Ovary (tissue), 7 donors: ENCODE measurements at regions not wholly inside any gene's neighbourhood (a gene's known extent, or its start where the extent isn't known, plus 50 kb on each side); places are given as distances from the start of the nearest gene placed in this dataset.

ENCODE experiments used
- DNase-seq, 5 donors: peaks; one replicate each; pipeline ENCODE4 v3.0.0-alpha.2; 2019 to 2020
- H3K27ac ChIP-seq, 2 donors: fragments of 200-600 bp; one replicate each; pipeline versions ENCODE4 v1.5.1 to v1.8.0; 2019 to 2022
- H3K27me3 ChIP-seq: fragments of 200-600 bp; one replicate; pipeline ENCODE4 v1.8.0; 2022
- H3K36me3 ChIP-seq: fragments of 200-600 bp; sonication (generic); one replicate; pipeline ENCODE4 v1.5.1; 2019
- H3K4me1 ChIP-seq: one replicate; pipeline ENCODE4 v1.8.1; 2013; ENCODE audit warnings: mild to moderate bottlenecking, moderate library complexity; ENCODE audit not compliant: insufficient read depth
- H3K4me3 ChIP-seq: fragments of 200-600 bp; sonication (generic); one replicate; pipeline ENCODE4 v1.5.1; 2017
- H3K9me3 ChIP-seq, 2 donors: fragments of 200-600 bp in 1 of 2; sonication (generic) in 1 of 2; one replicate each; pipeline versions ENCODE4 v1.5.1 to v1.8.1; 2013 to 2019; ENCODE audit warnings: mild to moderate bottlenecking in 1 of 2, moderate library complexity in 1 of 2
- CTCF ChIP-seq, 3 donors: fragments of 450-650 bp in 2 of 3; fragments of 200-600 bp in 1 of 3; IDR thresholded peaks; one replicate each; pipeline versions ENCODE4 v1.5.1 to v1.8.0; 2016 to 2022; ENCODE audit warnings: antibody characterized with exemption in 3 of 3, mild to moderate bottlenecking in 1 of 3
- EP300 ChIP-seq: sonication (generic); formaldehyde crosslinking; IDR thresholded peaks from one replicate; pipeline ENCODE4 v1.6.1; 2017; ENCODE audit warnings: antibody characterized with exemption
- POLR2A ChIP-seq: fragments of 450-650 bp; IDR thresholded peaks from one replicate; pipeline ENCODE4 v1.6.1; 2017; ENCODE audit warnings: antibody characterized with exemption, mild to moderate bottlenecking, moderate library complexity
- whole genome bisulfite sequencing, 3 donors: extraction: QIAGEN DNeasy Blood & Tissue Kit in 1 of 3; methylation state at CpG; one replicate each; pipeline versions ENCODE4 v1.1.5 to v1.1.7; 2013 to 2017; 5-methylcytosine and 5-hydroxymethylcytosine counted together
- intact Hi-C, 4 donors: fragments of 100-400 bp; cut with DNase I; formaldehyde crosslinking; loops; one replicate each; pipeline versions ENCODE4 v1.11.0 to v1.15.1; 2022 to 2023
- donor health status: DM: no; HTN: no; CAD: no; lungs with moderate emphysema.
- donor health status: DM: no; HTN: no; CAD: no.
- donor health status: Bipolar disorder and iron deficiency.
- donor health status: DM: no; HTN: no; CAD: no.
- donor health status: DM: yes; HTN: yes; CAD: no.

DNA sequence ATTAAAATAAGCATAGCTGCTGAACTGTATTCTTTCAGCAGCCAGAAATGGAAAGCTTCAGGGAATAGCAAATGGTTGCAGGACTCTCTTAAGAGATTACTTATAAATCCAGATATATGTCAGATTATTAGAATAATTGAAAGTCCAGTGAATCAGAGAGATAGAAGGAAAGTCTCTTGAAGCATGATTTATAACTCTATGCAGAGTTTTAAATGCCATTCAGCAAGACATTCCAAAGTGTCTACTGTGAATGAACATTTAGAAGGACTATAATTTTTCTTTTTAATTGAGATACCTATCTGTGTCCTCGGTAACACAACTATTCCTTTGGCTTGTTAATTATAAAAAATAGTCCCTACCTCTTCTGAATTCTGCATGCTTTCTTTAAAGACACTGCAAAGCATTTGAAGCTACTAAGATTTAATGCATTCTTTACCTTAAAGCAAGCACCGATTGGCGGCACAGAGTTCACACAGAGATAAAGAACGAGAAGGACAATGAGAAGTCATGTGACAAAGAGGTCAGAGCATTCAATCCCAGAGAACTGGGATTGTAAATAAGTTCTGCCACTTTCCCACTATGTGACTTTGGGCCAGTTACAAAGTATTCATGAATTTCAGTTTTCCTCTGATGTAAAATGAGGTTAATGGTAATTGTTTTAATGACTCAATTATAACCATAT is 371.0 kb upstream of the ATP2B1 start:
- Histone ChIP-seq H3K4me1 (no peaks in the 10 kb centered on the region), H3K27ac (no peak overlapping the region), H3K36me3 (peaks cover 2% of the 10 kb centered on the region), H3K4me3 (no peak overlapping the region), H3K9me3 (no peaks in the 10 kb centered on the region), H3K27me3 (no peaks in the 10 kb centered on the region)
- intact Hi-C loops = no loop called here
- TF ChIP-seq EP300 = no peak
- TF ChIP-seq POLR2A = no peak
- TF ChIP-seq CTCF (IDR thresholded peaks at IDR 0.05) = no peak
- no peak for DNase-seq
- WGBS, 3 donors = 58 to 73% (median 72%) methylated on average over 4 of the region's 4 CpGs

GRCh38 chr12:90078344-90078743 is 369.7 kb upstream of the ATP2B1 start:
- Histone ChIP-seq H3K4me3 (no peak overlapping the region), H3K9me3 (no peaks in the 10 kb centered on the region), H3K27ac (no peak overlapping the region), H3K27me3 (no peaks in the 10 kb centered on the region), H3K36me3 (peaks cover 2% of the 10 kb centered on the region), H3K4me1 (no peaks in the 10 kb centered on the region)
- no peak for TF ChIP-seq EP300
- TF ChIP-seq CTCF (IDR thresholded peaks at IDR 0.05) = no peak
- TF ChIP-seq POLR2A = no peak
- intact Hi-C loops = no loop called here
- WGBS, 3 donors = 68 to 81% (median 78%) methylated on average over 4 of the region's 4 CpGs
- DNase-seq = no peak

DNA sequence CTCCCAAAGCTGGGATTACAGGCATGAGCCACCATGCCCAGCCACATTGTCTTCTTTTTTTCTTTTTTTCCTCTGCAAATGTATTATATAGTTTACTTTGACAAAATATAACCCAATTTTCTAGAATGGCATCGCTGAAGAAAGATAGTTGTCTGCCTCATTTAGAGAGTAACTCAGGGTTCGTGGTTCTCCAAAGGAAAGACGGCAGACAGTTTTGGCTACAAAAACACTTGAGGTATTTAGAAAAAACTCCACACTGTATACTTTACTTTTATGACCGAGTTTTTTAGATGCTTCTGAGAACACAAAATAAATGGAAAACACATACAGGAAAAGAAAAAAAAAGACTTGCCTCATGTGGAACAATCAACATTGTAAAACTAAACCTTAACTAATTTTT is 369.1 kb upstream of the ATP2B1 start:
- Histone ChIP-seq H3K27ac (no peak overlapping the region), H3K4me1 (no peaks in the 10 kb centered on the region), H3K9me3 (no peaks in the 10 kb centered on the region), H3K36me3 (peaks cover 2% of the 10 kb centered on the region), H3K27me3 (no peaks in the 10 kb centered on the region), H3K4me3 (no peak overlapping the region)
- TF ChIP-seq EP300 (no peak), POLR2A (no peak), CTCF (IDR thresholded peaks at IDR 0.05) (no peak)
- WGBS, 3 donors = 67 to 75% (median 70%) methylated on average over 4 of the region's 4 CpGs
- intact Hi-C loops = no loop called here
- DNase-seq = no peak

DNA sequence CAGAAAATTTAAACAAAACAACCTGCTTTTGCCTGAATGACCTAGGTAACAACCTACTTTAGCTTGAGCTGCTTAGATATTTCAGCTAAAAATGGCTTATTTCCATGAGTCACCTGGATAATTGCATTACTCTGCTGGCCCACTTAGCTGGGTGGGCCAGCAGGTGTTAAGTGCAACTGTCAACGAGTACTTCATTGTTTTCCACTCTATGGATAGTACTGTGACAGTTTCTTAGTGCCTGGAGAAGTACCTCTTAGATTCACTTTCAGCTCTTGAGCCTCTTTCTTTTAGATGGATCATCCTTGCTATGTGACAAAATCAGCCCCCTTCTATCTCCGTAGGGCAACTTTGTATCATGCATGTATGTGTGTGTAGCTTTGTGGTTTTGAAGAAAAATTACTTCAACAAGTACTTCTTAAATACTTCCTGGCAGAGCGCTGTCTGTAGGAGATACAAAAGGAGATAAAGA is 368.2 kb upstream of the ATP2B1 start:
- Histone ChIP-seq H3K4me1 (no peaks in the 10 kb centered on the region), H3K9me3 (no peaks in the 10 kb centered on the region), H3K4me3 (no peak overlapping the region), H3K27ac (no peak overlapping the region), H3K27me3 (no peaks in the 10 kb centered on the region), H3K36me3 (no peaks in the 10 kb centered on the region)
- 59 to 93% (median 89%) methylated on average over 3 of the region's 3 CpGs for WGBS, 3 donors
- DNase-seq = no peak
- intact Hi-C loops = no loop called here
- TF ChIP-seq EP300 (no peak), CTCF (IDR thresholded peaks at IDR 0.05) (no peak), POLR2A (no peak)
